ENCODE measurements at regions not wholly inside any gene's neighbourhood (a gene's known extent, or its start where the extent isn't known, plus 50 kb on each side); places are given as distances from the start of the nearest gene placed in this dataset.

- Histone ChIP-seq H3K27me3 (ENCODE audit: control insufficient read depth, insufficient read depth, low read length) (no peaks in the 10 kb centered on the region), H3K27ac (ENCODE audit: low read length) (no peak overlapping the region), H3K4me3 (ENCODE audit: low read length) (no peak overlapping the region), H3K9me3 (ENCODE audit: control insufficient read depth, low read depth, low read length) (no peaks in the 10 kb centered on the region), H3K4me1 (ENCODE audit: control insufficient read depth, insufficient read depth, low read length) (no peaks in the 10 kb centered on the region), H3K36me3 (ENCODE audit: control insufficient read depth, insufficient read depth, low read length) (no peaks in the 10 kb centered on the region)
- WGBS (ENCODE audit: insufficient coverage, low lambda C conversion rate): no CpG with 5 or more reads among the region's 12 CpGs
- no peak for DNase-seq
Measured at GRCh38 chr5:167736992-167737391, 554.5 kb upstream of the WWC1 start.

GRCh38 chr5:167743695-167744464 lies 547.6 kb upstream of the WWC1 start:
- WGBS (ENCODE audit: insufficient coverage, low lambda C conversion rate): 80% methylated on average over 1 of the region's 4 CpGs
- H3K27ac ChIP-seq (ENCODE audit: low read length): no peak overlapping the region
- no peaks in the 10 kb centered on the region for H3K9me3 ChIP-seq (ENCODE audit: control insufficient read depth, low read depth, low read length)
- no peaks in the 10 kb centered on the region for H3K27me3 ChIP-seq (ENCODE audit: control insufficient read depth, insufficient read depth, low read length)
- no peaks in the 10 kb centered on the region for H3K36me3 ChIP-seq (ENCODE audit: control insufficient read depth, insufficient read depth, low read length)
- no peak for DNase-seq
- no peaks in the 10 kb centered on the region for H3K4me1 ChIP-seq (ENCODE audit: control insufficient read depth, insufficient read depth, low read length)
- no peak overlapping the region for H3K4me3 ChIP-seq (ENCODE audit: low read length)

GRCh38 chr5:167745868-167746267 lies 545.6 kb upstream of the WWC1 start:
- Histone ChIP-seq H3K4me1 (ENCODE audit: control insufficient read depth, insufficient read depth, low read length) (no peaks in the 10 kb centered on the region), H3K4me3 (ENCODE audit: low read length) (no peak overlapping the region), H3K27ac (ENCODE audit: low read length) (no peak overlapping the region), H3K36me3 (ENCODE audit: control insufficient read depth, insufficient read depth, low read length) (no peaks in the 10 kb centered on the region), H3K27me3 (ENCODE audit: control insufficient read depth, insufficient read depth, low read length) (no peaks in the 10 kb centered on the region), H3K9me3 (ENCODE audit: control insufficient read depth, low read depth, low read length) (no peaks in the 10 kb centered on the region)
- WGBS (ENCODE audit: insufficient coverage, low lambda C conversion rate): 80% methylated on average over 2 of the region's 6 CpGs
- no peak for DNase-seq

- H3K9me3 ChIP-seq (ENCODE audit: control insufficient read depth, low read depth, low read length): no peaks in the 10 kb centered on the region
- H3K4me1 ChIP-seq (ENCODE audit: control insufficient read depth, insufficient read depth, low read length): no peaks in the 10 kb centered on the region
- H3K27ac ChIP-seq (ENCODE audit: low read length): no peak overlapping the region
- H3K4me3 ChIP-seq (ENCODE audit: low read length): no peak overlapping the region
- H3K36me3 ChIP-seq (ENCODE audit: control insufficient read depth, insufficient read depth, low read length): no peaks in the 10 kb centered on the region
- no peaks in the 10 kb centered on the region for H3K27me3 ChIP-seq (ENCODE audit: control insufficient read depth, insufficient read depth, low read length)
- no CpG with 5 or more reads among the region's 1 CpG for WGBS (ENCODE audit: insufficient coverage, low lambda C conversion rate)
- DNase-seq: no peak
Measured at GRCh38 chr5:167750586-167750985, 540.9 kb upstream of the WWC1 start.

GRCh38 chr5:167752936-167753335 lies 538.5 kb upstream of the WWC1 start:
- DNase-seq: no peak
- WGBS (ENCODE audit: insufficient coverage, low lambda C conversion rate): 82% methylated on average over 4 of the region's 4 CpGs
- no peaks in the 10 kb centered on the region for H3K9me3 ChIP-seq (ENCODE audit: control insufficient read depth, low read depth, low read length)
- no peaks in the 10 kb centered on the region for H3K36me3 ChIP-seq (ENCODE audit: control insufficient read depth, insufficient read depth, low read length)
- H3K27me3 ChIP-seq (ENCODE audit: control insufficient read depth, insufficient read depth, low read length): no peaks in the 10 kb centered on the region
- no peaks in the 10 kb centered on the region for H3K4me1 ChIP-seq (ENCODE audit: control insufficient read depth, insufficient read depth, low read length)
- no peak overlapping the region for H3K4me3 ChIP-seq (ENCODE audit: low read length)
- no peak overlapping the region for H3K27ac ChIP-seq (ENCODE audit: low read length)

GRCh38 chr5:167753725-167754490 lies 537.5 kb upstream of the WWC1 start:
- no CpG with 5 or more reads among the region's 6 CpGs for WGBS (ENCODE audit: insufficient coverage, low lambda C conversion rate)
- no peak for DNase-seq
- Histone ChIP-seq H3K36me3 (ENCODE audit: control insufficient read depth, insufficient read depth, low read length) (no peaks in the 10 kb centered on the region), H3K27ac (ENCODE audit: low read length) (no peak overlapping the region), H3K9me3 (ENCODE audit: control insufficient read depth, low read depth, low read length) (no peaks in the 10 kb centered on the region), H3K4me1 (ENCODE audit: control insufficient read depth, insufficient read depth, low read length) (no peaks in the 10 kb centered on the region), H3K27me3 (ENCODE audit: control insufficient read depth, insufficient read depth, low read length) (no peaks in the 10 kb centered on the region), H3K4me3 (ENCODE audit: low read length) (no peak overlapping the region)

- Histone ChIP-seq H3K27me3 (ENCODE audit: control insufficient read depth, insufficient read depth, low read length) (no peaks in the 10 kb centered on the region), H3K9me3 (ENCODE audit: control insufficient read depth, low read depth, low read length) (no peaks in the 10 kb centered on the region), H3K36me3 (ENCODE audit: control insufficient read depth, insufficient read depth, low read length) (no peaks in the 10 kb centered on the region), H3K27ac (ENCODE audit: low read length) (no peak overlapping the region), H3K4me1 (ENCODE audit: control insufficient read depth, insufficient read depth, low read length) (no peaks in the 10 kb centered on the region), H3K4me3 (ENCODE audit: low read length) (no peak overlapping the region)
- no peak for DNase-seq
- no CpG with 5 or more reads among the region's 5 CpGs for WGBS (ENCODE audit: insufficient coverage, low lambda C conversion rate)
Measured at GRCh38 chr5:167754501-167755021, 536.9 kb upstream of the WWC1 start.

GRCh38 chr5:167755420-167755819 lies 536.0 kb upstream of the WWC1 start:
- no peak overlapping the region for H3K27ac ChIP-seq (ENCODE audit: low read length)
- H3K4me3 ChIP-seq (ENCODE audit: low read length): no peak overlapping the region
- no peak for DNase-seq
- 20% methylated on average over 1 of the region's 2 CpGs for WGBS (ENCODE audit: insufficient coverage, low lambda C conversion rate)
- no peaks in the 10 kb centered on the region for H3K4me1 ChIP-seq (ENCODE audit: control insufficient read depth, insufficient read depth, low read length)
- no peaks in the 10 kb centered on the region for H3K27me3 ChIP-seq (ENCODE audit: control insufficient read depth, insufficient read depth, low read length)
- no peaks in the 10 kb centered on the region for H3K9me3 ChIP-seq (ENCODE audit: control insufficient read depth, low read depth, low read length)
- no peaks in the 10 kb centered on the region for H3K36me3 ChIP-seq (ENCODE audit: control insufficient read depth, insufficient read depth, low read length)

GRCh38 chr5:167759057-167759821 lies 532.2 kb upstream of the WWC1 start:
- H3K27ac ChIP-seq (ENCODE audit: low read length): no peak overlapping the region
- no peak for DNase-seq
- no peaks in the 10 kb centered on the region for H3K27me3 ChIP-seq (ENCODE audit: control insufficient read depth, insufficient read depth, low read length)
- H3K9me3 ChIP-seq (ENCODE audit: control insufficient read depth, low read depth, low read length): no peaks in the 10 kb centered on the region
- no CpG with 5 or more reads among the region's 2 CpGs for WGBS (ENCODE audit: insufficient coverage, low lambda C conversion rate)
- no peak overlapping the region for H3K4me3 ChIP-seq (ENCODE audit: low read length)
- no peaks in the 10 kb centered on the region for H3K4me1 ChIP-seq (ENCODE audit: control insufficient read depth, insufficient read depth, low read length)
- no peaks in the 10 kb centered on the region for H3K36me3 ChIP-seq (ENCODE audit: control insufficient read depth, insufficient read depth, low read length)

GRCh38 chr5:167763772-167764171 lies 527.7 kb upstream of the WWC1 start:
- Histone ChIP-seq H3K27ac (ENCODE audit: low read length) (no peak overlapping the region), H3K27me3 (ENCODE audit: control insufficient read depth, insufficient read depth, low read length) (no peaks in the 10 kb centered on the region), H3K9me3 (ENCODE audit: control insufficient read depth, low read depth, low read length) (no peaks in the 10 kb centered on the region), H3K4me3 (ENCODE audit: low read length) (no peak overlapping the region), H3K36me3 (ENCODE audit: control insufficient read depth, insufficient read depth, low read length) (no peaks in the 10 kb centered on the region), H3K4me1 (ENCODE audit: control insufficient read depth, insufficient read depth, low read length) (no peaks in the 10 kb centered on the region)
- DNase-seq: no peak
- 55% methylated on average over 1 of the region's 4 CpGs for WGBS (ENCODE audit: insufficient coverage, low lambda C conversion rate)
